ENCODE measurements at regions not wholly inside any gene's neighbourhood (a gene's known extent, or its start where the extent isn't known, plus 50 kb on each side); places are given as distances from the start of the nearest gene placed in this dataset.

DNA sequence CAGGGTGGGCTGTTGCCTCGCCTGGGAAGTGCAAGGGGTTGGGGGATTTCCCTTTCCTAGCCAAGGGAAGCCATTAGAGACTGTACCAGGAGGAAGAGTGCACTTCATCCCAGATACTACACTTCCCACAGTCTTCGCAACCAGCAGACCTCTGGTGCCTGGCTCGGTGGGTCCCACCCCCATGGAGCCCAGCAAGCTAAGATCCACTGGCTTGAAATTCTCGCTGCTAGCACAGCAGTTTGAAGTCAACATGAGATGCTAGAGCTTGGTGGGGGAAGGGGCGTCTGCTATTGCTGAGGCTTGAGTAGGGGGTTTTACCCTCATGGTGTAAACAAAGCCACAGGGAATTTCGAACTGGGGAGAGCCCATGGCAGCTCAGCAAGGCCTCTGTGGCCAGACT, 586.4 kb downstream of the HTR1A start:
- Histone ChIP-seq H3K4me3 (ENCODE audit: low read depth, low read length) (no peak overlapping the region), H3K4me1 (ENCODE audit: control insufficient read depth, insufficient read depth, low read length, unreplicated experiment) (no peaks in the 10 kb centered on the region), H3K79me2 (ENCODE audit: control insufficient read depth, insufficient read depth, low read length, unreplicated experiment) (no peaks in the 10 kb centered on the region), H3K27ac (ENCODE audit: low read depth, low read length) (no peak overlapping the region), H2AFZ (ENCODE audit: low read length, unreplicated experiment) (no peak overlapping the region), H3K27me3 (ENCODE audit: insufficient read depth, low read length) (no peaks in the 10 kb centered on the region), H3K36me3 (ENCODE audit: insufficient read depth, low read length) (no peaks in the 10 kb centered on the region)

DNA sequence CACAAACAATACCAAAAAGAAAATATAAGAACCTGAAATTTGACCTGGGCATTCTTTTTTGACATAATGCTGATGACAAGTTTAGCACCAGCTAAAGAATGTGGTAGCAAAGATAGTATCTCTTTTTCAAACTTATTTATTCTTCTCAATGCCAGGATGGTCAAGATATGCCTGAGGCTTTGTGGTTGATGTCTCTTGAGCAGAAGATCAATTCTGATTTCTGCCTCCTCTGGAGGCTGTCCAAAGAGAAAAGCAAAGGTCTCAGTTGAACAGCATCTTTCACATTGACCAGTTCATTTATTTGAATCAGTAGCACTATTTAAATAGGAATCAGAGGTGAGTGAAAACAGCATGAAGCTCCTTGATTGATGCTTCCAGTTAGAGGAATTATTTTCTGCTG, 588.2 kb downstream of the HTR1A start:
- Histone ChIP-seq H2AFZ (ENCODE audit: low read length, unreplicated experiment) (no peak overlapping the region), H3K27me3 (ENCODE audit: insufficient read depth, low read length) (no peaks in the 10 kb centered on the region), H3K27ac (ENCODE audit: low read depth, low read length) (no peak overlapping the region), H3K36me3 (ENCODE audit: insufficient read depth, low read length) (no peaks in the 10 kb centered on the region), H3K4me3 (ENCODE audit: low read depth, low read length) (no peak overlapping the region), H3K79me2 (ENCODE audit: control insufficient read depth, insufficient read depth, low read length, unreplicated experiment) (no peaks in the 10 kb centered on the region), H3K4me1 (ENCODE audit: control insufficient read depth, insufficient read depth, low read length, unreplicated experiment) (no peaks in the 10 kb centered on the region)

DNA sequence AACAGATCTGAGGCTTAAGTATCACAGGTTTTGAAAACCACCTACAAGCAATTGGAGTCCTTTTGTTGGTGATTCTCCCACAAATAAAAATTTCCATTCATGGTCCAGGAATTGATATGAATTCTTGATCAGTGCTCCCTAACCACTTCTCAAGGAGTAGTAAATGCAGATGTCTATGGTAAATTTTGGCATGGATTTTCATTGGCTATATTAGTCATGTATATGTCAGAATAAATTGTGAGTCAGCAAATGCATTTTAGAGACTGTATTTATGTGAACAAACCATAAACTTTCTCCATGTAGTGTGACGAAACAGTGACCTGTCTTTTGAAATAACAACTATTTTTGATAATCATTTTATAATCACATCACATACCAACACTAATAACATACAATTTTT, 611.1 kb downstream of the HTR1A start:
- Histone ChIP-seq H3K27ac (ENCODE audit: low read depth, low read length) (no peak overlapping the region), H3K4me1 (ENCODE audit: control insufficient read depth, insufficient read depth, low read length, unreplicated experiment) (no peaks in the 10 kb centered on the region), H2AFZ (ENCODE audit: low read length, unreplicated experiment) (no peak overlapping the region), H3K79me2 (ENCODE audit: control insufficient read depth, insufficient read depth, low read length, unreplicated experiment) (no peaks in the 10 kb centered on the region), H3K4me3 (ENCODE audit: low read depth, low read length) (no peak overlapping the region), H3K27me3 (ENCODE audit: insufficient read depth, low read length) (no peaks in the 10 kb centered on the region), H3K36me3 (ENCODE audit: insufficient read depth, low read length) (no peaks in the 10 kb centered on the region)

DNA sequence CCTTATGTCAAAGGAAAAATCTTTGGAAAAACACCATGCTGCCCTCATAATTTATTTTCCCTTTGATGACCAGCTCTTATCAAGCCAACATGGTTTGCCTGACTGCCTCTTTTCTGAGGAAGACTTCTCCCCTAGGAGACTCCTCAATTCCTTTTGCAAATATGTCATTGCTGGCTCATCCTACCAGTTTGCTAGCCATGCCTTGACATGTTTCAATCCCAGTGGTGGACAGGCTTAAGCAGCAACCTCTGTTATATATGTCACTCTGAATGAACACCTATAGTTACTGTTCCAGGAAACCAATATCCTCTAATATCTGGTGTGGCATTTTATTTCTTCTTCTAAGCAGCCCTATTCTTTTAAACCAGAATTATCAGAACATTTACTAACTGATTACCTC, 615.8 kb downstream of the HTR1A start:
- Histone ChIP-seq H3K4me3 (ENCODE audit: low read depth, low read length) (no peak overlapping the region), H3K4me1 (ENCODE audit: control insufficient read depth, insufficient read depth, low read length, unreplicated experiment) (no peaks in the 10 kb centered on the region), H2AFZ (ENCODE audit: low read length, unreplicated experiment) (no peak overlapping the region), H3K27me3 (ENCODE audit: insufficient read depth, low read length) (no peaks in the 10 kb centered on the region), H3K27ac (ENCODE audit: low read depth, low read length) (no peak overlapping the region), H3K79me2 (ENCODE audit: control insufficient read depth, insufficient read depth, low read length, unreplicated experiment) (no peaks in the 10 kb centered on the region), H3K36me3 (ENCODE audit: insufficient read depth, low read length) (no peaks in the 10 kb centered on the region)

DNA sequence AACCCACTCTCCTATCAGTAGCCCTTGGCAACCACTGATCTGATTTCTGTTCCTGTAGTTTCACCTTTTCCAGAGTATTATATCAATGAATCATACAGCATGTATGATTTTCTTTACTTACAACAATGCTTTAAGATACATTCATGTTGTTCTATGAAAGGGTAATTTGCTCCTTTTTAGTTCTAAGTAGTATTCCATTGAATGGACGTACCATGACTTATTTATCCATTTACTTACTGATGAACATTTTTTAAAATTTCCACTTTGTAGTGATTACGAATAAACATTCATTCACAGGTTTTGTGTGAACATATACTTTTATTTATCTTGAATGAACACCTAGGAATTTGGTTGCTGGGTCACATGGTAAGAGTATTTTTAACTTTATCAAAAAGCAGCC, 620.8 kb downstream of the HTR1A start:
- no peaks in the 10 kb centered on the region for H3K79me2 ChIP-seq (ENCODE audit: control insufficient read depth, insufficient read depth, low read length, unreplicated experiment)
- no peaks in the 10 kb centered on the region for H3K36me3 ChIP-seq (ENCODE audit: insufficient read depth, low read length)
- no peak overlapping the region for H2AFZ ChIP-seq (ENCODE audit: low read length, unreplicated experiment)
- H3K4me1 ChIP-seq (ENCODE audit: control insufficient read depth, insufficient read depth, low read length, unreplicated experiment) = no peaks in the 10 kb centered on the region
- no peak overlapping the region for H3K27ac ChIP-seq (ENCODE audit: low read depth, low read length)
- no peaks in the 10 kb centered on the region for H3K27me3 ChIP-seq (ENCODE audit: insufficient read depth, low read length)
- H3K4me3 ChIP-seq (ENCODE audit: low read depth, low read length) = no peak overlapping the region

DNA sequence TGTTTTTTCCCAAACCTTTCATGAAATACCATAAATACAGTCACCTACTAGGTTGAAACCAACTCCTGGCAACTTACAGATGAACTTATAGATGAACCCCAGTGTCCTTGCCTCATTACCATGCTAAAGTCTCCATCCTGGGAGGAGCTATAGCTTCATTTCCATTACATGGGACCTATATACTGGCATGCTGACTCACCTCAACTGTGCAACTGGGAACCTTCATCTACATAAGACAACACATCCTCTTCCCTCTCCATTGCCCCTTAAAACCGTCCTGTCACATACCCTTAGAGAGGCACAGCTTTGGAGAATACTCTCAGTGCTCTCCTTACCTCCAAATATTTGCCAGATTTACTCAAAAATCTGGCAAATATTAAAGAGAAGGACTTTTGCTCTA, 638.3 kb downstream of the HTR1A start:
- no peaks in the 10 kb centered on the region for H3K36me3 ChIP-seq (ENCODE audit: insufficient read depth, low read length)
- no peak overlapping the region for H2AFZ ChIP-seq (ENCODE audit: low read length, unreplicated experiment)
- no peaks in the 10 kb centered on the region for H3K4me1 ChIP-seq (ENCODE audit: control insufficient read depth, insufficient read depth, low read length, unreplicated experiment)
- no peaks in the 10 kb centered on the region for H3K27me3 ChIP-seq (ENCODE audit: insufficient read depth, low read length)
- no peak overlapping the region for H3K27ac ChIP-seq (ENCODE audit: low read depth, low read length)
- H3K79me2 ChIP-seq (ENCODE audit: control insufficient read depth, insufficient read depth, low read length, unreplicated experiment) = no peaks in the 10 kb centered on the region
- H3K4me3 ChIP-seq (ENCODE audit: low read depth, low read length) = no peak overlapping the region

DNA sequence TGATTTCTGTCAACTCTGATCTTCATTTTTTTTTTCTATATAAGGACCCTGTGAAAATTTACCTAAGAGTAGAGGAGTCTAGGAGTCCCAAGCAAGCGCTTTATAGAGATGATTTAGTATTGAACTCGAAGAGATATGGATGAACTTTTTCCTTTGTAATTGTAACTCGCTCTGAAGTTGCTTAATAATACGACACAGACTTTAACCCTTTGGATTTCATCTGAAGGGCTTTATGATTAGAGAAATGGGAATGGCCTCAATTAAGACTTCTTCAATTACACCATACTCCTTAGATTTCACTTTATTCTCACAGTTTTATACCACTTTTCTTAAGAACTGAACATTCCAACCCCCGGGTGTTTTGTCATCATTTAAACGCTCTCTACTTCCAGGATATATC, 647.7 kb downstream of the HTR1A start:
- H3K4me1 ChIP-seq (ENCODE audit: control insufficient read depth, insufficient read depth, low read length, unreplicated experiment) = no peaks in the 10 kb centered on the region
- H2AFZ ChIP-seq (ENCODE audit: low read length, unreplicated experiment) = no peak overlapping the region
- no peak overlapping the region for H3K27ac ChIP-seq (ENCODE audit: low read depth, low read length)
- H3K27me3 ChIP-seq (ENCODE audit: insufficient read depth, low read length) = no peaks in the 10 kb centered on the region
- no peaks in the 10 kb centered on the region for H3K36me3 ChIP-seq (ENCODE audit: insufficient read depth, low read length)
- H3K79me2 ChIP-seq (ENCODE audit: control insufficient read depth, insufficient read depth, low read length, unreplicated experiment) = no peaks in the 10 kb centered on the region
- no peak overlapping the region for H3K4me3 ChIP-seq (ENCODE audit: low read depth, low read length)

DNA sequence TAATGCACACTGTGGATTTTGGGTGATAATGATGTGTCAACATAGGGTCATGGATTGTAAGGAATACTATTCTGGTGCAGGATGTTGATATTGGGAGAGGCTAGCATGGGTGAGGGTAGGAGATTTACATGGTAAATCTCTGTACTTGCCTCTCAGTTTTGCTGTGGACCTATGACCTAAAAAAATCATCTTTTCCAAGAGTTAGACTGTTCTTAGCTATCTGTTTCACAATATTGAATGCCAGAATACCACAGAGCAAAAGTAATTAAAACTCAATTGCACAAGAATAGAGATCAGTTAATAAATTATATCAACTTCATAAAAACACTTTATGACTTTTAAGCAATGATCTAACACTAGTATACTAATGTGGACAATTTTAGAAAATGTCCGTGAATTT, 651.6 kb downstream of the HTR1A start:
- Histone ChIP-seq H3K36me3 (ENCODE audit: insufficient read depth, low read length) (no peaks in the 10 kb centered on the region), H2AFZ (ENCODE audit: low read length, unreplicated experiment) (no peak overlapping the region)

DNA sequence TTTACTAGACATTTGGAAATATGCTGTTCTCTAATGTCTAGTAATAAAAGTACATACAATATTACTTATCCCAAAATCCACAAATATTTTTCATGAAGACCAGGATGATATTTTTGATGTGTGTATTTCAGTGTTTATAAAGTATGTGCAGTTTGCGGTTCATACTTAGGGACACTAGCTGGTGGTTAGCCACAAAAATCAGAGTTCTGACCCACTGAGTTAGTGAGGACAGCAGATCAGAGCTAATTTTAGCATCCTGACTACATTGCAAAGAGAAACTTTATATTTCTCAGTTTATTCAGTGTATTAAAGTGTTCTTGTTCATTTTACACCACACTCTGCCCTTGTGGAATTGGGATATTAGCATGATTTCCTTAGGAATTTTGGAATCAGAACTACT, 655.3 kb downstream of the HTR1A start:
- H3K27ac ChIP-seq (ENCODE audit: low read depth, low read length) = no peak overlapping the region
- no peaks in the 10 kb centered on the region for H3K4me1 ChIP-seq (ENCODE audit: control insufficient read depth, insufficient read depth, low read length, unreplicated experiment)
- H3K79me2 ChIP-seq (ENCODE audit: control insufficient read depth, insufficient read depth, low read length, unreplicated experiment) = no peaks in the 10 kb centered on the region
- no peak overlapping the region for H2AFZ ChIP-seq (ENCODE audit: low read length, unreplicated experiment)
- H3K27me3 ChIP-seq (ENCODE audit: insufficient read depth, low read length) = no peaks in the 10 kb centered on the region
- H3K36me3 ChIP-seq (ENCODE audit: insufficient read depth, low read length) = no peaks in the 10 kb centered on the region
- no peak overlapping the region for H3K4me3 ChIP-seq (ENCODE audit: low read depth, low read length)

More for the DNA sequence above, 651.6 kb downstream of the HTR1A start:
- Histone ChIP-seq H3K27me3 (ENCODE audit: insufficient read depth, low read length) (no peaks in the 10 kb centered on the region), H3K27ac (ENCODE audit: low read depth, low read length) (no peak overlapping the region), H3K79me2 (ENCODE audit: control insufficient read depth, insufficient read depth, low read length, unreplicated experiment) (no peaks in the 10 kb centered on the region), H3K4me1 (ENCODE audit: control insufficient read depth, insufficient read depth, low read length, unreplicated experiment) (no peaks in the 10 kb centered on the region), H3K4me3 (ENCODE audit: low read depth, low read length) (no peak overlapping the region)

DNA sequence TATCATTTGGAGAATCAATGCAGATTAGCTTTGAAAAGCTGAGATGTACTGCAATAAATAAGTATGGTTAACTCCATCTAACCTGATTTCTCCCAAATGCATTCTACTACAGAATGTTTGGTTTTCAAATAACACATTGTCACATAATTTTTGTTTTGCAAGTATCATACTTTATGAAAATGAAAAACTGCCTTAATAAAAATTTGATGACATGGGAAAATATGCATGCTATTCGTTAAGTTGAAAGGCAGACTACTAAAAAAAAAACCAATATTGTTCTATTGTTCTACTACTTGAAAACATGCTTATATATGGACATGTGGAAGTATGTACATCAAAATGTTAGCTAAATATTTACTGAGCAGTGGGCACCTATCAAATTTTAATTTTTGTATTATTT, 668.9 kb downstream of the HTR1A start:
- Histone ChIP-seq H3K36me3 (ENCODE audit: insufficient read depth, low read length) (no peaks in the 10 kb centered on the region), H3K79me2 (ENCODE audit: control insufficient read depth, insufficient read depth, low read length, unreplicated experiment) (no peaks in the 10 kb centered on the region), H2AFZ (ENCODE audit: low read length, unreplicated experiment) (no peak overlapping the region), H3K27ac (ENCODE audit: low read depth, low read length) (no peak overlapping the region), H3K4me3 (ENCODE audit: low read depth, low read length) (no peak overlapping the region), H3K27me3 (ENCODE audit: insufficient read depth, low read length) (no peaks in the 10 kb centered on the region), H3K4me1 (ENCODE audit: control insufficient read depth, insufficient read depth, low read length, unreplicated experiment) (no peaks in the 10 kb centered on the region)

DNA sequence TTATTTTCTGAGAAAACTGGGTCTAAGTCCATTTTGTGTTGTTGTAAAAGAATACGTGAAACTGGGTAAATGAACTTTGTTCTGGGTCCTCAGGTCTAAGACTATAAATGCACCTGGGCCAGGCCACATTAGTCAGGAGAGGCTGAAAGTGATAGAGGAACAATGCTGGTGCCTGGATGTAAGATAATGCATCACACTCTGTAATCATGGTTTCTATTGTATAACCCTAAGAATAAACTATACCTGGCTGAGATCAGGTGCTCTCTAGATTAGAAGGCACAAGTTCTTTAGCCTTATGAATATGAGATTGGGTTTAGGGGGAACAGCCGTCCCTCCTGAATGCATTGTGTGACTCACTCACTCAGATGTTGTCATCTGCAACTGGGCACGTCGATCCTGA, 675.5 kb downstream of the HTR1A start:
- no peak overlapping the region for H3K27ac ChIP-seq (ENCODE audit: low read depth, low read length)
- no peaks in the 10 kb centered on the region for H3K4me1 ChIP-seq (ENCODE audit: control insufficient read depth, insufficient read depth, low read length, unreplicated experiment)
- H3K27me3 ChIP-seq (ENCODE audit: insufficient read depth, low read length) = no peaks in the 10 kb centered on the region
- no peak overlapping the region for H3K4me3 ChIP-seq (ENCODE audit: low read depth, low read length)
- H2AFZ ChIP-seq (ENCODE audit: low read length, unreplicated experiment) = no peak overlapping the region
- H3K36me3 ChIP-seq (ENCODE audit: insufficient read depth, low read length) = no peaks in the 10 kb centered on the region
- H3K79me2 ChIP-seq (ENCODE audit: control insufficient read depth, insufficient read depth, low read length, unreplicated experiment) = no peaks in the 10 kb centered on the region

DNA sequence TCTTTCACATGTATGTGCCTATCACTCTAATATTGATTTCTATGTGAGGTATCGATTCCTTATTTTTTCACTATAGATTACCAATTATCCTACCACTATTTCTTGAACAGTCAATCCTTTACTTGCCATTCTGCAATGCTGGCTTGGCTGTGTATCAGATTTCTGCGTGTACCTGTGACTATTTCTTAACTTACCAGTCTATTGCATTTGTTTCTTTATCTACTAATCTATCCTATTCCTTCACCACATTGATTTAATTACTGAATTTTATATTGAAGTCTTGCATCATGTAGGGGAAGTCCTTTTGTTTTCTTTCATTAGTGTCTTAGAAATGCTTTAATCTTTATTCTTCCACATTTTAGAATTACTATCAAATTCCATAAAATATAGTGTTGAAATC, 684.8 kb downstream of the LRRC70 start:
- no peaks in the 10 kb centered on the region for H3K27me3 ChIP-seq (ENCODE audit: insufficient read depth, low read length)
- peaks cover 27% of the 10 kb centered on the region for H3K4me1 ChIP-seq (ENCODE audit: control insufficient read depth, insufficient read depth, low read length, unreplicated experiment)
- H3K36me3 ChIP-seq (ENCODE audit: insufficient read depth, low read length) = no peaks in the 10 kb centered on the region
- H3K4me3 ChIP-seq (ENCODE audit: low read depth, low read length) = no peak overlapping the region
- H2AFZ ChIP-seq (ENCODE audit: low read length, unreplicated experiment) = no peak overlapping the region
- no peaks in the 10 kb centered on the region for H3K79me2 ChIP-seq (ENCODE audit: control insufficient read depth, insufficient read depth, low read length, unreplicated experiment)
- H3K27ac ChIP-seq (ENCODE audit: low read depth, low read length) = peak overlapping the region; percentile 78; the same call in 1 of the 2 replicates
